LHCN-M2 (cell line): ENCODE measurements at regions not wholly inside any gene's neighbourhood (a gene's known extent, or its start where the extent isn't known, plus 50 kb on each side); places are given as distances from the start of the nearest gene placed in this dataset.

Source experiments
- DNase-seq: peaks from one replicate; pipeline ENCODE4 v3.0.0-alpha.2; 2012; ENCODE audit warnings: low read depth

DNA sequence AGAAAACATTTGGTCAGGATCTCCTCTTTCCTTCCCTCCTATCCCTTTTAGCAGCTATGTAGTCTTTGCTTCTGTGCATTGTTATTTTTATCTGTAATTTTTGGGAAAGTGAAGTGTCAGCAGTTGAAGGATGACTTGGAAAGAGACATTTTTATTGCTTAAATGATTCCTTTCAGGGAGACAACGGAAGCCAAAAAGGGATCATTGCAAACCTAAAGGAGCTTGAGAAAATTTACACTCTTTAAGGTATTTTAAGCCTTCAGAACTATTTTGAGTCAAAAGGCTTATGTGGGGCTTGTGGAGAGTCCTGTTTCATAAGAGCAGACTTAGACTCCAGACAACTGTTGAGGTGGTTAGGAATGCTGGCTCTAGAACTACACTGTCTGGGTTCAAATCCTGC is 281.6 kb downstream of the KIF4B start:
- DNase-seq = no peak

DNA sequence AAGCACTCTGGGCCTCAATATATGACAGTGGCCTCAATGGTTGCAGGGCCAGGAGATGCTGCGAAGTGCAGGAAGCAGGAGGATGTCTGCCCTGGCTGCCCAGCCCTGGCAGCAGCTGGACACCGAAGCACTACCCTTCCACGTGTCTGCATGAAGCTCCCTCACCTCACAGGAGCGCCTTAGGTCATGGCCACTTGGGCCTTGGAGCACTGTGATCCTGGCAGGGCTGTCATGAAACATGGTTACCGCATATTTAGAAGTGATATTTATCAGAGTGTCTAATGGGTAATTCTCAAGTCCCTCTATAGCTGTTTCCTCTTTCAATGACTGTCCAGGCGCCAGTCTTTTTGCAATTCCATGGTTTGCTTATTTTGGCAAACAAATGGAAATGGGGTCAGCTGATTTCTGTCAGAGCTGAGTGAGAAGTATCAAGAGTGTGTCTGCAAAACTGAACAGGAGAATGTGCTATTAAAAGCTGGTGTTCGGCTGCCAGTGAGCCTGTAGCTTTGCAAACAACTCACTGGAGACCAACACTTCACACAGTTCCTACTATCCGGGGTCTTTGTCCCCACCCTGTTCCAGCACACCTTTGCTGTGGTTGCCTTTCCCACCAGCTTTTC is 285.9 kb downstream of the KIF4B start:
- no peak for DNase-seq

DNA sequence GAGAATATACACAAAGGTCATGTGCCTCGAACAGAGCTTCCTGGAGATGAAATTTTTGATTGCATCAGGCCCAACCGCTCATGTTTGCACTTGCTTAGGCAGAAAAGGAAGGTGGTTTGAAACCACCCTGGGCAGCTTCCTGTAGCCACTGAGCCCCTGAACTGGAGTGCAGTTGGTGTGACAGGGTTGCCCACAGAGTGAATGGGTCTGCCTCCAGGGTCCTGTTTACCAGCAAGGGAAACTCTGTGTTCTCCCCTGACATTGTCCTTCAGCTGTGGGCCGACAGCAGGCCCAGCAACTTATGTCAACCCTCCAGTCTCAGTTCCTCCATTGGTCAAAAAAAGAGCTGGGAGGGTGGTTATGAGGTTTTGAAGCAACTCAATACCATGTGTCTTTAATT is 289.6 kb downstream of the KIF4B start:
- DNase-seq = no peak

DNA sequence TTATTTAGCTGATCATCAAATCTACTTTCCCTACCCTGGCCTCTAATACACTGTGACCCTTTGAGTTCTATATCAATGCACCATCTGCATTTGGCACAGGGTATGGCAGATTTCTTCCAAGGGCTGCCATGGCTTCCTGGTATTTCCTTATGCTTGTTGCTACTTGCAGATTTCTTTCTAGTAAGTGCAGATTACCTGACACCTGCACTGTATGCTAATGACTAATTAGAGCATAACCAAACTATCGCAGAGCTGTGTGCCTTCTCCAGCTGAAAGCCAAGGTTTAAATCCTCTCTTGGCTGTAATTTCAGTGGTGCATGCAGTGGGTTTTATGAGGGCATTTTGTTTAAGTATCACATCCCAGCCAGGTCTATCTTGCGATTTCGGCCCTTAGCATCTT is 293.7 kb downstream of the KIF4B start:
- no peak for DNase-seq

DNA sequence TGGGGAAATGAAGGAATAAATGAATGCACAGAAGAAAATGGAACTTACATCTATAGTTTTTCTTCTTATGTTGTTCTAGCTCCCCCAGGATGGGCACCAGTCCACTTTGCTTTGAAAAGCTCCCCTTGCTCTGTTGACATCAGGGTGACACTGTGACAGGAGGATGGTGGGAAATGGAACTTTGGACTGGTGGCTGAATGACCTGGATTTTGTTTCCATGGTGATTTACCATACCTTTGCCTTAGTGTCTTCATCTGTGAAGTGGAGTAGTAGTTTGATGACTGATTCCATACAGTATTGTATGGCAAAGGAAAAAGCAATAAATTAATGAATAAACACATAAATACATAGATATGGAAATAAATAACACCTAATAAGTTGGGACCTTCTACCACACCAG is 294.7 kb downstream of the KIF4B start:
- no peak for DNase-seq

DNA sequence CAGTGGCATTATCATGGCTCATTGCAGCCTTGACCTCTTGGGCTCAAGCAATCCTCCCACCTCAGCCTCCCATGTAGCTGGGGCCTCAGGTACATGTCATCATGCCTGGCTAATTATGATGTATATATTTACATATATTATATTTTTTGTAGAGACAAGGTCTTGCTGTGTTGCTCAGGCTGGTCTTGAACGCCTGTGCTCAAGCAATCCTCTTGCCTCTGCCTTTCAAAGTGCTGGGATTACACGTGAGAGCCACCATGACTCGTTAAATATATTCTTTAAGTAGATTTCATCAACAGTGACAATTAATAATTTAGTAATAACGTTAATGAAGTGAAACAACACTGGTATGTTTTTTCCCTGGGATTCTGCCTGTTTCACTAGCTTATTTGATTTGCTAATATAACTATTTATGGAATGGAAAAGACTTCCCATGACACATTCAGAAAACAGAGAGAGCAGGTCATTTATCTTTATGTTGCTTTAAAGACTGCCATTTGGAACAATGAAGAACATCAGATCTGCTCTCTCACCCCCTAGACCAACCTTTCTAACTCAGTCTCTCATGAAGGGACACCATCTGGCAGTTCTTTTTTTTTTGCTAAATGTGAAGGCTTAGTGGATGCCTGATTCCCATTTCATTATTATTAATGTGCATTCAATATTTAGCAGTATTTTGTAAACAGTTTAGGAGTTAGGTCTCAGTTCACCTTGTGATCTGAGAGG is 295.6 kb downstream of the KIF4B start:
- DNase-seq = no peak

DNA sequence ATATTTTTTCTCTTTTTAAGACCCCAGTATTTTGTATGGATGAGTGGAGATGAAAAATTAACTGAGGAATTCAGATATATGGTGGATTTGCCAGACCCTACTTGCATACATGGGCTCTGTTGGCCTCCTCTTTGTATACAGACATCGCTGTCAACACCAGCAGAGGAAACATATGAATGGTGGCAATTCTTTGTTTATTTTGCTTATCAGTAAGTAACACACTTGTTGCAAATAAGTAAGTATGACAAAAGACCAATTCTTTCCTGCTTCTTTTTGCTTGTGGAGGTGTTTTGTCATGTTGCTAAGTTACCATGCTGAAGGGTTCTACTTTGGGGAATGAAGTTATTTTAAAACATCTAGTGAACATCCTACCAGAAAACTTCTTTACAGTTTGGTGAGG is 298.2 kb downstream of the KIF4B start:
- no peak for DNase-seq

DNA sequence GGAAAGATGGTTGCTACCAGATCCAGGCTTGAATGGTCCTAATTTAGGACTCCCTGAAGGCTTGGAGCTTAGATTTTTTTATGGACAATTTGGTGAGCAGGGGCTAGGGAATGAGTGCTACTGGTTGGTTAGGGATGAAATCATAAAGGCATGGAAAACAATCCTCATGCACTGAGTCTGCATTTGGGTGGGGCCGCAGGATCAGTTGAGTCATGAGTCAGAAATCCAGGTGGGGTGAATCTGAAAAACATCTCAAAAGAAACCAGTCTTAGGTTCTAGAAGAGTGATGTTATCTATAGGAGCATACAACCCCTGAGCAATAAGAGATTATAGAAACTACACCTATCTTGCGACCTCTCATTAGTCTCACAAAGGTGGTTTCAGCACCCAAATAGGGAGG is 300.0 kb downstream of the KIF4B start:
- no peak for DNase-seq

DNA sequence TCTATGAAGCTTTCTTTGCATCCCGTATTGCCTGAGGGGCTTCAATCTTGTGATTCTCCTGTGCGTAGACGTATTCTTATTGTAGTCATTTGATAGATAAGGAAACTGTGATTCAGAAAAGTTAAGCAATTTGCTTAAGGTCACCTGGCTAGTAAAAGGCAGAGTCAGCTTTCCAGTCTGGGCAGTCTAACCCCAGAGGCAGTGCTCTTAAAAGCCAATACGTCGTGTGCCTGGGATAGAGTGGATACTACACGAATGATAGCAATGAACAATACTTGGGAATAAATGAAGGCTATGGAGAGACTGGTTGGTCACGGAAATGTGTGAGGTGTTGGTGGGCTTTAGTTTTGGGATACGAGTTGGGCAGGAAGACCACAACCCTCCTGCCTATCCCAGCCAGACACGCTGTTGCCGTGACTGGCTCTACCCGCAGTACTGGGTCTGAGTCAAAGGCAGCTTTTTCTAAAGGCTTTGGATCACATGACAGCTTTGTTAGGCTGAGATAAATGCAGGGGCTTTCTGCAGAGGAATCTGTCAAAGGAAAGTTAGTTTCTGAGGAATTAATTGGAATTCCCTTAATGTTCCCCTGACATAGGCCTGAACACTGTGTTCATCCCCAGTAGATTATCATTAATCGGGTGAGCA is 302.6 kb downstream of the KIF4B start:
- no peak for DNase-seq

DNA sequence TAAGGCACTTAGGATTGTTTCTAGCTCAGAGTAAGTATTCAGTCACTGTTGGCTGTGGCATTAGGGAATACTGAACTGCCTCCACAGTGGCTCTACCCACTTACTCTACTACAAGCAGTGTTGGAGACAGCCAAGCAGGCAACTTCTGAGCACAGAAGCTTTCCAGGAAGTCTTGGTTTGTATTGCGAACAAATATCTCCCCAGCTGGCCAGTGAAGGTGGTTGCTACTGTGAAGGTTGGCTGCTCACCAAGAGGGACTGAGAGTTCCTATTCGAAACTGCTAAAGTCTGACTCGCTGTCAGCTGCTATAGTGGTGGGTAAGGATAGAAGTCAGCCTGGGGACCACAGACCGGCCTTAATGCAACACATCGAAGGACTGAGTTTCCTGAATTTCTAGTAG is 319.1 kb downstream of the KIF4B start:
- DNase-seq = no peak

DNA sequence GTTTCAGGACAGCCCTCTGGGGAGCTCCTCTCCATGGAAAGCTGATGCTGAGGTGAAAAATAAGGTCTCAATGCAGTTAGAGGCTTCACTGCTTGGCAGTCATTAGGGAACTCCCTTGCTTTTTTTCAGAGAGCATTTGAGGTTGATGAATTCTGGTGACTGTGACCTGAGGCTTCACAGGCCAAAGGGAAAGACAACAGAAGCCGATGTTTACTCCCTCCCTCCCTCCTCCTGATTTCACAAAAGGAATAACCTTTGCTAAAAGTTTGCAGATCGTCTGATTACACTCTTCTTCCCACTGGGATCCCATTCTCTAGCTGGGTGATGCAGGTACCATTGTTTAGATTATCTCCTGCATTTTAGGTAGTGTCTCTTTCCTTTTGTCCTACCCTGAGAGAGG is 329.4 kb downstream of the KIF4B start:
- no peak for DNase-seq

DNA sequence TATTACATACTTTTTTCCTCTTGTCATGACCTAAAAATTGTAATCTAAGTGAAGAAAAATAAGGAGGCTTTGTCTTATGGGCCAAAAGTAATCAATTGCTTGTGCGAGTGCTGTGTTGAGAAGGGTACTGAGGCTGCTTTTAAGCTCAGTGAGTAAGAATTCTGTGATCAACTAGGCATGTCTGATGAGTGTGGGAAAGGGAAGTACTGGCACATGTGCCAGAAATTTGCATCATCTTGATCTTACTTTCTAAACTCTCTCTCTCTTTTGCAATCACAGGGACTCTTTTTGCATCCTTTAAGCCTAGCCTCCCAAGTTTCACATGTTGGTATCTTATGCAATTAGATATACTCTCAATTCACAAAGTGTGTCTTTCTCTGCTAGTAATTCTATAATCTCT is 329.9 kb downstream of the KIF4B start:
- no peak for DNase-seq

DNA sequence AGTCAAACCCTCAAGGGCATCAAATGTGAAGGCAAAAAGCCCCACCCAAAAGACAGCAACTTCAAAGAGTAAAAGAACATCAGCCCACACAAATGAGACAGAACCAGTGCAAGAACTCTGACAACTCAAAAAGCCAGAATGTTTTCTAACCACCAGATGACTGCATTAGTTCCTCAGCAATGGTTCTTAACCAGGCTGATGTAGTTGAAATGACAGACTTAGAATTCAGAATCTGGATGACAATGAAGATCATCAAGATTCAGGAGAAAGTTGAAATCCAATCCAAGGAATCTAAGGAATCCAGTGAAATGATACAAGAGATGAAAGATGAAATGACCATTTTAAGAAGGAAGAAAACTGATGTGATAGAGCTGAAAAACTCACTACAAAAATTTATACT is 339.7 kb downstream of the KIF4B start:
- DNase-seq = no peak

DNA sequence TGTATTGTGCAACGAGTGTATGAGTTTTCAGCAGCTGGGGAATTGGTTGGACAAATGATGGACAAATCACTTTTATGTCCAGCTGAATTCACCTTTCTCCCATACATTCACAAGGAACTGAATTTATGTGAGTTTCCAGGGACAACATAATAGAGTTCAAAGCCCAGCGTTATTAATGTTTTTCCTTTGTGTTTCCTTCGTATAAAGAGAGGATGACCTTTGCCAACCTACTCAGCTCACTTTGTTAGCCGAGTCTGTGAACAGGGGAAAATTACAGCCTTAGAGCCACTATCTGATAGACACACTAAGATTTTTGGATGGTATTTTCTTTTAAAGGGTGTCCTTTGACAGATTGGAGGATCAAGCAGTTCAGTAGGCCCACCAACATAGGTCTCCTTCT is 352.5 kb downstream of the KIF4B start:
- DNase-seq = no peak

DNA sequence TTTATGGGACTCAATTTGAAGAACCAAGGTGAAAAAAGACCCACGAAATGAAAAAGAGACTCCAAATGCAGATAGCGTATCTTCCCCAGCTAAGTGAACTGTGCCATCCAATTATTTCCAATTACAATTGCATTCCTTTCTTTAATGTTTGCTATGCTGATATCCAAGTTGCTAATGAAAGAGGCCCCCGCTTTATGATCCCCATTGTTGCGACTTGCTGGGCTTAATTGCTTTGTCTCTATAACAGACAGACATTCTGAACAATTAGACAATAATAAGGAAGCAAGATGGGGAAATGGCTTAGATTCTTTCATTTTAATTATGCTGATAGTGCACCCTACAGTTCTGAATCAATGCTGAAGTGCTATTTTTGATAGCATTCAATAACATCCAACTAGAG is 354.3 kb downstream of the KIF4B start:
- no peak for DNase-seq

DNA sequence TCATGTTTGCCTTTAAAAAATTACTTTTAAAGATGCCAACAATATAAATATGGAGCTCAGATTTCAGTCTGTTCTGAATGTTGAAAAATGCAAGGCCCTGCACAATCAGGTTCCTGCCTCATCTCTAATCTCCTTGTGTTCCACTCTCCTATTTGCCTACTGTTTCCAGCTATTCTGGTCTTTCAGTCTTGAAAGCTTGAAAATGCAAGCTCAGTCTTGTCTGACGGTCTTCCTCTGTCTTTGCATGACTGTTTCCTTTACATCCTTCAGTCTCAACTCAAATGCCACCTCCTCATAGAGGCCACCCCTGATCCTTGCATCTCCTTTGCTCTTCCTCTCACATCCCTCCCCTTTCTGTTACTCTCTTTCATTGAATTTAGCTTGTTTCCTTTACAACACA is 354.9 kb downstream of the KIF4B start:
- no peak for DNase-seq

DNA sequence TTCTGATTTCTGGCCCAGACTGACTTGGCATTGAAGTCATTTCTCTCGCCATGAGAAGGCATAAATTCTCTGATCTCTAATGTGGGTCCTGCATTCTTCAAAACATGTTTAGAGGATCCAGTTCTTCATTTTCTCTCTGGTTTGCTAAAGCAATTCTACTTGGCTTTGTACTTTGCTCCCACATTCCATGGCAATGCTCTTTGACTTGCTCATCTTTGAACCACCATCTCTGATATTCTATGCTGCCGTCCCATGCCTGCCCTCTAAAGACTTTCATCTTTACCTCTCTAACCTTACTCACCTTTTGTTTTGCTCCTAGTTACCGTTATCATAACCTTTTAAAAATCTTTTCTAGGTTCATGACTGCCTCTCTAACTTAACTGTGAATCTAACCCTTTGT is 366.9 kb downstream of the KIF4B start:
- DNase-seq = no peak

DNA sequence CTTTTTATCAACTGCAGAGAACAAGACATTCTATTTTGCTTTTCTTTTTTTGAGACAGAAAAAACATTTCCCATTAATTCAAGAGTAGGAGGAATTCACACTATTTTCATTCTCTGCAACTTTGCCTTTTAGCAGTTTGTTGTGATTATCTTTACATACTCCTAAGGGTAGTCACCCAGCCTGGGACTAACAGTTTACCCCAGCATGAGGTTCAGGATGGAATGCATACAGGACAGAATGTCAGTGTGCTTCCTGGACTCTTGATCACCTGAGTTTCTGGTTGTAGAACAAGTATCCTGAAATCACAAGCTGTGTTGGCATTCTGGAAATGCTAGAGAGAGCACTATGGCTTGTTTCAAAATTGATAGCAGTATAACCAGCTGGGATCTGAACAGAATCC is 368.1 kb downstream of the KIF4B start:
- no peak for DNase-seq

DNA sequence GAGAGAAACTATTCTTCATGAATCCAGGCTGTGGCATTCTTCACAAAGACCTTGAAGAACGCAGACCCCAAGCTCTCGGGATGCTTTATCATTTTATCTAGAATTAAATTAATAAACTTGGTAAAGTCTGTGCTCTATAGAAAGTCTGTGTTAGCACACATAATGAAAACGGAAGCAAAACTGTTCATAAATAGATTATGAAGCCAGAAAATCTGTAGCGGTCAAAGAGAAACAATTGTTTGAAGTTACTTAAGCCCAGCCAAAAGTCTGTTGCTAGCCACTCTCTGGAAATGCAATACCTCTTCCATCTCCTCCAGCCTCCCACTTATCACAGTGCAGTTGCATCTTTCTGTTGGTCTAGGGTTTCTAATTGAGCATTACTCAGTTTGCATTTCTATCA is 375.9 kb downstream of the KIF4B start:
- no peak for DNase-seq

DNA sequence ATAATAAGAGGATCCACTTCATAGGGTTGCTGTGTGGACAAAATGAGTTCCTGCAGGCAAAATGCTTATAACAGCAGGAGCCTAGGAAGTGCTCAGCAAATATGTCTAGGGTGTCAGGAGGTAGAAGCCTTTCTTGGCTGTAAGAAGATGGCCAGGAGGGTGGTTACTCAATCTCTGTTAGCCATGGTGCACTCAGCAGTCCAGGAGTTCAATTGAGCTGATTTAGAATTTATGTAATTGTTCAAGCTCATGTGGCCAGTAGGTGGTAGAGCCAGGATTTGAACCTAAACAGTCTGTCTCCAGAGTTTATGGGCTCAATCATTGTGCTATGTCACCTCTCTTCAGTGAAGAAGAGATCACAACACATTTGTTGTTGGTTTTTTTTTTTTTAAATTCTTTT is 381.2 kb downstream of the KIF4B start:
- DNase-seq = no peak

DNA sequence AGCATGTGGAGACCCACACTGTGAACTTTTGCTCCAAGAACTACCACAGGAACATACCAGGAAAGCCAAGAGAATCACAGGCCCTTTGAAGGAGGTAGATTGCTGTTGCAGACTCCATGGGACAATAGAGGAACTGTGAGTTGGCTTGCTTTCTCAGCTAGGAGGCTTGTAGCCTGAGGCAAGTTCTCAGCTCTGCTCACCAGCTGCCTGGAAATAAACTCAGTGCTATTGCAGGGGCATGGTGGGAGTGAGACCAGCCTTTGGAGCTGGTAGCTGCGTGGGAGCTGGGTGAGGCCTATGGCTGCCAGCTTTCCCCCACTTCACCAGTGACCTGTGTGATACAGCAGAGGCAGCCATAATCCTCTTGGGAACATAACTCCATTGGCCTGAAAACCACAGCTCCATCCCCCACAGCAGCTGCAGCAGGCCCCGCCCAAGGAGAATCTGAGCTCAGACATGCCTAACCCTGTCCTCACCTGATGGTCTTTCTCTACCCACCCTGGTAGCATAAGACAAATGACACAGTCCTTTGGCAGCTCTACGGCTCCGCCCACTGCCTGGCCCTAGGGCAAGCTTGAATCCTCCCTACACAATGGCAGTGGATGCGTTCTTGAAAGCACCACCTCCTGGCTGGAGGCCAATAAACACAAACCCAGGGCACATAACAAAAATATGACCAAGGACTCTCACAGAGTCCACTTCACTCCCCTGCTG is 389.5 kb downstream of the KIF4B start:
- DNase-seq = no peak

DNA sequence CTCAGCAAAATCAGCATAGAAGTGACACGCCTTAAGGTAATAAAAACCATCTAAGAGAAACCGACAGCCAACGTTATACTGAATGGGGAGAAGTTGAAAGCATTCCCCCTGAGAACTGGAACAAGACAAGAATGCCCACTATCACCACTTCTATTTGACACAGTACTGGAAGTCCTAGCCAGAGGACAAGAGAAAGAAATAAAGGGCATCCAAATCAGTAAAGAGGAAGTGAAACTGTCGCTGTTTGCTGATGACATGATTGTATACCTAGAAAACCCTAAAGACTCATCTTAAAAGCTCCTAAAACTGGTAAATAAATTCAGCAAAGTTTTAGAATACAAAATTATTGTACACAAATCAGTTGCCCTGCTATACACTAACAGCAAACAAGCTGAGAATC is 393.3 kb downstream of the KIF4B start:
- DNase-seq = no peak

DNA sequence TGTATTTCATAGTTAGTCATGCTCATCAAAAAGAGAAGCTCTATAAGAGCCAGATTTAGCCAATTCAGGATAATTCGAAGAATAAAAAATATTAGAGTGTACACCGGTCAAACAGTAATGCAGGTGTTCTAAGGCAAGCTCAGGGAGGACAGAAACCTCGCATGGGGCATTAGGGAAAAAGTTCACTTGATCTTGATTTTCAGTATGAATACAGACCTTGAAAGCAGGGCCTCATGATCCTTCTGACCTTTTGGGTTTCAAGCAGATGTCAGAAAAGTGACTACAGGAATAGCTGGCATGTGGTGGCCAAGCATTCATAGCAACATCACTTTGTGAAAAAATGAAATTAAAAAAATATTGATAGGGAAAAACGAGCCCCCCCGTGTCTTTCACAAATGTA is 394.9 kb downstream of the KIF4B start:
- DNase-seq = no peak
